ENCODE measurements at regions not wholly inside any gene's neighbourhood (a gene's known extent, or its start where the extent isn't known, plus 50 kb on each side); places are given as distances from the start of the nearest gene placed in this dataset.

GRCh38 chr6:21912151-21912832 lies 318.7 kb downstream of the SOX4 start:
- Histone ChIP-seq H2AFZ (ENCODE audit: low read length) (no peak overlapping the region), H3K79me2 (ENCODE audit: insufficient read depth, low read depth, low read length) (no peaks in the 10 kb centered on the region), H3K9me2 (ENCODE audit: insufficient read depth, low read length) (no peaks in the 10 kb centered on the region), H3K4me1 (ENCODE audit: insufficient read depth, low read length, poor library complexity, severe bottlenecking) (no peaks in the 10 kb centered on the region), H3K4me3 (ENCODE audit: low read depth, low read length, poor library complexity, severe bottlenecking) (no peak overlapping the region), H4K20me1 (ENCODE audit: insufficient read depth, low read length) (no peaks in the 10 kb centered on the region), H3K27ac (ENCODE audit: low read depth, low read length, poor library complexity, severe bottlenecking) (no peak overlapping the region), H3K9me3 (ENCODE audit: low read length) (no peaks in the 10 kb centered on the region), H3K36me3 (ENCODE audit: insufficient read depth, low read length) (no peaks in the 10 kb centered on the region), H3K4me2 (ENCODE audit: low read length) (no peak overlapping the region)
- ChIA-PET CTCF (ENCODE audit: unreplicated experiment) (no interaction called here), POLR2A (interaction anchor here (0.6 kb wide), 1 partner anchor 1291 kb away, joined by 3 read pairs; no protein-coding TSS in a partner anchor)
- no peak for DNase-seq (ENCODE audit: low spot score)
- TF ChIP-seq EZH2phosphoT487 (IDR thresholded peaks at IDR 0.05; ENCODE audit: borderline replicate concordance, low read depth, low read length) (no peak), CTCF (conservative IDR thresholded peaks at IDR 0.05; ENCODE audit: low read length) (no peak)
- intact Hi-C loops (cut with micrococcal nuclease; ENCODE audit: unreplicated experiment): no loop called here
- no TSS peak for BruUV-seq (replicated peaks)

- ChIA-PET POLR2A (no interaction called here), CTCF (ENCODE audit: unreplicated experiment) (no interaction called here)
- no peak for TF ChIP-seq EZH2phosphoT487 (IDR thresholded peaks at IDR 0.05; ENCODE audit: borderline replicate concordance, low read depth, low read length)
- no peak for TF ChIP-seq CTCF (conservative IDR thresholded peaks at IDR 0.05; ENCODE audit: low read length)
- Histone ChIP-seq H3K4me1 (ENCODE audit: insufficient read depth, low read length, poor library complexity, severe bottlenecking) (no peaks in the 10 kb centered on the region), H3K27ac (ENCODE audit: low read depth, low read length, poor library complexity, severe bottlenecking) (no peak overlapping the region), H3K4me2 (ENCODE audit: low read length) (peak overlapping the region; percentile 15; the same call in 1 of the 2 replicates), H2AFZ (ENCODE audit: low read length) (peak overlapping the region; percentile 39), H3K4me3 (ENCODE audit: low read depth, low read length, poor library complexity, severe bottlenecking) (no peak overlapping the region), H3K36me3 (ENCODE audit: insufficient read depth, low read length) (no peaks in the 10 kb centered on the region), H3K9me3 (ENCODE audit: low read length) (no peaks in the 10 kb centered on the region), H4K20me1 (ENCODE audit: insufficient read depth, low read length) (no peaks in the 10 kb centered on the region), H3K79me2 (ENCODE audit: insufficient read depth, low read depth, low read length) (no peaks in the 10 kb centered on the region), H3K9me2 (ENCODE audit: insufficient read depth, low read length) (no peaks in the 10 kb centered on the region)
- BruUV-seq (replicated peaks): no TSS peak
- intact Hi-C loops (cut with micrococcal nuclease; ENCODE audit: unreplicated experiment): no loop called here
- no peak for DNase-seq (ENCODE audit: low spot score)
Measured at GRCh38 chr6:21914121-21914973, 320.8 kb downstream of the SOX4 start.
